GM12878 (cell line): ENCODE measurements at regions not wholly inside any gene's neighbourhood (a gene's known extent, or its start where the extent isn't known, plus 50 kb on each side); places are given as distances from the start of the nearest gene placed in this dataset.

Experiments used
- ATAC-seq: fragments of 200-7000 bp; cut with Tn5 transposase; 3 replicates; pipeline ENCODE4 v1.9.1; 2020; ENCODE audit warnings: mild to moderate bottlenecking, moderate library complexity
- BruUV-seq: library from RNA; stranded (reverse); fragments of 400-500 nt; replicated peaks from 2 replicates; lab custom pipeline; 2021; lab: Mats Ljungman, UMichigan
- CTCF ChIA-PET: fragments of 300-600 bp; sonication (Branson Sonifier 250); formaldehyde crosslinking; extraction: SDS; loops from one replicate; lab custom pipeline; 2021; ENCODE audit warnings: inconsistent platforms; lab: Yijun Ruan, JAX
- POLR2A ChIA-PET: fragments of 350-600 bp; formaldehyde crosslinking; extraction: SDS; loops from one replicate; lab custom pipeline; 2021; ENCODE audit warnings: inconsistent platforms; lab: Charles Lee
- RAD21 ChIA-PET: fragments of 300-600 bp; sonication (Branson Sonifier 250); formaldehyde crosslinking; loops from one replicate; lab custom pipeline; 2023; ENCODE audit warnings: antibody characterized with exemption; ENCODE audit not compliant: unreplicated experiment; lab: Charles Lee
- SMC1A ChIA-PET: fragments of 300-600 bp; sonication (Branson Sonifier 250); formaldehyde crosslinking; loops from one replicate; lab custom pipeline; 2023; ENCODE audit not compliant: unreplicated experiment, uncharacterized antibody; lab: Charles Lee
- DNase-seq: peaks from one replicate; pipeline ENCODE4 v3.0.0-alpha.2; 2011; ENCODE audit warnings: low read depth, low spot score
- FAIRE-seq: peaks from 3 replicates; lab custom pipeline; 2011; peaks lifted over from hg19 to GRCh38; lab: Jason Lieb, UNC
- H2AFZ ChIP-seq: 2 replicates; pipeline ENCODE4 v1.6.0; 2011; ENCODE audit warnings: low read depth, low read length, control low read depth; ENCODE audit not compliant: control insufficient read depth
- H3K27ac ChIP-seq: 2 replicates; pipeline ENCODE4 v1.5.1; 2011; ENCODE audit warnings: control low read depth; ENCODE audit not compliant: control insufficient read depth, insufficient read depth
- H3K27me3 ChIP-seq, 2 experiments: replicated peaks in 1 of 2; 2 replicates each; pipeline versions ENCODE4 v1.6.0 to v1.6.1; 2011; ENCODE audit warnings: low read length in 1 of 2; ENCODE audit not compliant: control insufficient read depth in 2 of 2, insufficient read depth in 2 of 2
- H3K36me3 ChIP-seq, 2 experiments: 2 replicates each; pipeline ENCODE4 v1.5.1; 2011; ENCODE audit warnings: low read length in 1 of 2; ENCODE audit not compliant: control insufficient read depth in 2 of 2, insufficient read depth in 2 of 2
- H3K4me1 ChIP-seq: 2 replicates; pipeline ENCODE4 v1.6.1; 2011; ENCODE audit warnings: mild to moderate bottlenecking, low read length, moderate library complexity, mixed read lengths; ENCODE audit not compliant: control insufficient read depth, insufficient read depth
- H3K4me2 ChIP-seq: 2 replicates; pipeline ENCODE4 v1.6.0; 2011; ENCODE audit warnings: control low read depth; ENCODE audit not compliant: control insufficient read depth, insufficient read depth
- H3K4me3 ChIP-seq: fragments of 200-600 bp; sonication (generic); 2 replicates; pipeline ENCODE4 v1.5.1; 2016
- H3K79me2 ChIP-seq: 2 replicates; pipeline ENCODE4 v1.6.0; 2011; ENCODE audit warnings: low read length; ENCODE audit not compliant: control insufficient read depth, insufficient read depth
- H3K9ac ChIP-seq: 2 replicates; pipeline ENCODE4 v1.8.0; 2011; ENCODE audit warnings: low read length, control low read depth, mixed read lengths; ENCODE audit not compliant: control insufficient read depth, insufficient read depth
- H3K9me3 ChIP-seq: replicated peaks from 3 replicates; pipeline ENCODE4 v1.5.1; 2011; ENCODE audit warnings: mild to moderate bottlenecking, low read length; ENCODE audit not compliant: control insufficient read depth, insufficient read depth
- H4K20me1 ChIP-seq: 2 replicates; pipeline ENCODE4 v1.6.0; 2011; ENCODE audit not compliant: control insufficient read depth, insufficient read depth
- EGR1 ChIP-seq, 2 experiments: IDR thresholded peaks; 1 replicate in 1 of 2; 2 replicates in 1 of 2; pipeline ENCODE4 v1.6.1; 2011 to 2012; ENCODE audit warnings: low read depth in 2 of 2, low read length in 2 of 2, borderline replicate concordance in 1 of 2, mild to moderate bottlenecking in 1 of 2, moderate library complexity in 1 of 2
- EP300 ChIP-seq, 2 experiments: fragments of 150-350 bp in 1 of 2; IDR thresholded peaks; 2 replicates each; pipeline ENCODE4 v1.6.1; 2011 to 2012; ENCODE audit warnings: low read depth in 2 of 2, low read length in 2 of 2, borderline replicate concordance in 1 of 2, improper control_type of control experiment in 1 of 2, inconsistent platforms in 1 of 2; ENCODE audit not compliant: control insufficient read depth in 1 of 2
- FOXK2 ChIP-seq: fragments of 450-650 bp; IDR thresholded peaks from 2 replicates; pipeline ENCODE4 v1.6.1; 2017; ENCODE audit warnings: mild to moderate bottlenecking, moderate library complexity
- FOXM1 ChIP-seq: IDR thresholded peaks from 2 replicates; pipeline ENCODE4 v1.6.1; 2012; ENCODE audit warnings: low read depth, mild to moderate bottlenecking, inconsistent platforms, low read length, moderate library complexity
- HDGF ChIP-seq: fragments of 450-650 bp; IDR thresholded peaks from 2 replicates; pipeline ENCODE4 v1.6.1; 2016; ENCODE audit warnings: antibody characterized with exemption
- MEF2B ChIP-seq: fragments of 450-650 bp; IDR thresholded peaks from 2 replicates; pipeline ENCODE4 v1.6.1; 2018; ENCODE audit warnings: mild to moderate bottlenecking, moderate library complexity; ENCODE audit not compliant: partially characterized antibody, poor library complexity, severe bottlenecking
- MXI1 ChIP-seq: fragments of 150-350 bp; IDR thresholded peaks from 2 replicates; pipeline ENCODE4 v1.6.1; 2011; ENCODE audit warnings: low read depth, mild to moderate bottlenecking, inconsistent platforms, low read length, improper control_type of control experiment
- PAX5 ChIP-seq: IDR thresholded peaks from 2 replicates; pipeline ENCODE4 v1.6.1; 2011; ENCODE audit warnings: low read depth, low read length, borderline replicate concordance
- SP1 ChIP-seq: IDR thresholded peaks from one replicate; pipeline ENCODE4 v1.6.1; 2011; ENCODE audit warnings: low read depth, low read length
- ZNF207 ChIP-seq: fragments of 450-650 bp; IDR thresholded peaks from 2 replicates; pipeline ENCODE4 v1.6.1; 2014; ENCODE audit warnings: antibody characterized with exemption, mild to moderate bottlenecking, borderline replicate concordance
- WGBS: methylation state at CpG from one replicate; pipeline ENCODE4 v1.1.6; 2016; ENCODE audit warnings: low lambda C conversion rate; ENCODE audit not compliant: insufficient replicate concordance, insufficient coverage; ENCODE audit errors: missing lambda C conversion rate; 5-methylcytosine and 5-hydroxymethylcytosine counted together
- in situ Hi-C: fragments of 300-500 bp; cut with MboI; formaldehyde crosslinking; loops from 9 replicates; pipeline ENCODE4 v1.14.3; 2018; ENCODE audit warnings: mixed read lengths
- intact Hi-C: fragments of 100-400 bp; cut with micrococcal nuclease; formaldehyde crosslinking; loops from one replicate; pipeline ENCODE4 v1.14.2; 2022; ENCODE audit not compliant: unreplicated experiment
- TF ChIP-seq, protein P1 (sequence below): IDR thresholded peaks from 2 replicates; pipeline ENCODE4 v1.6.1; 2011; ENCODE audit warnings: borderline replicate concordance, low read depth, mild to moderate bottlenecking, moderate library complexity, mixed read lengths, low read length; ENCODE audit not compliant: insufficient read depth; ENCODE audit errors: extremely low read length
- TF ChIP-seq, protein P2 (sequence below), 3 experiments: IDR thresholded peaks in 2 of 3; conservative IDR thresholded peaks in 1 of 3; 2 replicates each; pipeline ENCODE4 v1.5.1; 2011; ENCODE audit warnings: low read depth in 3 of 3, low read length in 3 of 3, mild to moderate bottlenecking in 3 of 3, control low read depth in 2 of 3, moderate library complexity in 2 of 3, inconsistent platforms in 1 of 3, mixed read lengths in 1 of 3; ENCODE audit not compliant: control insufficient read depth in 2 of 3, insufficient read depth in 1 of 3; ENCODE audit errors: extremely low read depth in 1 of 3
- TF ChIP-seq, protein P3 (sequence below): fragments of 450-650 bp; formaldehyde crosslinking; IDR thresholded peaks from 2 replicates; pipeline ENCODE4 v1.4.0; 2020; ENCODE audit warnings: mild to moderate bottlenecking, moderate library complexity
- TF ChIP-seq, protein P4 (sequence below): fragments of 150-350 bp; IDR thresholded peaks from 2 replicates; pipeline ENCODE4 v1.6.1; 2016; ENCODE audit warnings: low read depth, low read length

DNA sequence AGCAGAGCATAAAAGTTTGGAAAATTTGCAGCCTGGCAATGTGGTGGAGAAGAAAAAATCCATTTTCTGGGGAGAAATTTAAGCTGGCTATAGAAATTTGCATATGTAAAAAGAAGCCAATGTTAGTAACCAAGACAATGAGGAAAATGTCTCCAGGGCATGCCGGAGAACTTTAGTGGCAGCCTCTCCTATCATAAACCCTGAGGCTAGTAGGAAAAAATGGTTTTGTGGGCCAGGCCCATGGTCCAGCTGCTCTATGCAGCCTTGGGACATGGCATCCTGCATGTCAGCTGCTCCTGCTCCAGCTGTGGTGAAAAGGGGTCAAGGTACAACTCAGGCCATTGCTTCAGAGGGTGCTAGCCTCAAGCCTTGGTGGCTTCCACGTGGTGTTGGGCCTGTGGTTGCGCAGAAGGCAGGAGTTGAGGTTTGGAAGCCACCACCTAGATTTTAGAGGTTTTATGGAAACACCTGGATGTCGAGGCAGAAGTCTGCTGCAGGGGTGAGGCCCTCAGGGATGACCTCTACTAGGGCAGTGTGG is 101.8 kb upstream of the SYNCRIP start:
- intact Hi-C loops, result no loop called here
- ChIA-PET RAD21 (no interaction called here), CTCF (interaction anchor here (0.5 kb wide), 1 partner anchor 414 kb away, joined by 3 read pairs; no protein-coding TSS in a partner anchor), SMC1A (no interaction called here), POLR2A (no interaction called here)
- no peaks in the 10 kb centered on the region for H3K4me1 ChIP-seq
- no peaks in the 10 kb centered on the region for H3K79me2 ChIP-seq
- H3K27me3 ChIP-seq, result no peaks in the 10 kb centered on the region
- in situ Hi-C loops, result no loop called here
- no peak overlapping the region for H3K9ac ChIP-seq
- no peak overlapping the region for H3K4me3 ChIP-seq
- DNase-seq (no peak), FAIRE-seq (no peak), ATAC-seq (no peak)
- no peaks in the 10 kb centered on the region for H4K20me1 ChIP-seq
- H3K9me3 ChIP-seq, result no peaks in the 10 kb centered on the region
- no peak overlapping the region for H3K27ac ChIP-seq
- BruUV-seq, result no TSS peak
- no peak overlapping the region for H2AFZ ChIP-seq
- WGBS, result 21% methylated on average over 4 of the region's 4 CpGs
- H3K4me2 ChIP-seq, result no peak overlapping the region
- no peaks in the 10 kb centered on the region for H3K36me3 ChIP-seq
- TF ChIP-seq, protein P1, sequence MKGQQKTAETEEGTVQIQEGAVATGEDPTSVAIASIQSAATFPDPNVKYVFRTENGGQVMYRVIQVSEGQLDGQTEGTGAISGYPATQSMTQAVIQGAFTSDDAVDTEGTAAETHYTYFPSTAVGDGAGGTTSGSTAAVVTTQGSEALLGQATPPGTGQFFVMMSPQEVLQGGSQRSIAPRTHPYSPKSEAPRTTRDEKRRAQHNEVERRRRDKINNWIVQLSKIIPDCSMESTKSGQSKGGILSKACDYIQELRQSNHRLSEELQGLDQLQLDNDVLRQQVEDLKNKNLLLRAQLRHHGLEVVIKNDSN, result no peak
- TF ChIP-seq ZNF207 (no peak), MEF2B (no peak), EP300 (IDR thresholded peaks at IDR 0.05; ENCODE audit: borderline replicate concordance in 1 of 2, control insufficient read depth in 1 of 2, low read depth in 2 of 2, low read length in 2 of 2) (no peak), SP1 (no peak), FOXK2 (no peak), MXI1 (no peak), EGR1 (IDR thresholded peaks at IDR 0.05; ENCODE audit: borderline replicate concordance in 1 of 2, low read depth in 2 of 2, low read length in 2 of 2) (no peak), FOXM1 (no peak), PAX5 (no peak), HDGF (no peak)
- TF ChIP-seq, protein P2, sequence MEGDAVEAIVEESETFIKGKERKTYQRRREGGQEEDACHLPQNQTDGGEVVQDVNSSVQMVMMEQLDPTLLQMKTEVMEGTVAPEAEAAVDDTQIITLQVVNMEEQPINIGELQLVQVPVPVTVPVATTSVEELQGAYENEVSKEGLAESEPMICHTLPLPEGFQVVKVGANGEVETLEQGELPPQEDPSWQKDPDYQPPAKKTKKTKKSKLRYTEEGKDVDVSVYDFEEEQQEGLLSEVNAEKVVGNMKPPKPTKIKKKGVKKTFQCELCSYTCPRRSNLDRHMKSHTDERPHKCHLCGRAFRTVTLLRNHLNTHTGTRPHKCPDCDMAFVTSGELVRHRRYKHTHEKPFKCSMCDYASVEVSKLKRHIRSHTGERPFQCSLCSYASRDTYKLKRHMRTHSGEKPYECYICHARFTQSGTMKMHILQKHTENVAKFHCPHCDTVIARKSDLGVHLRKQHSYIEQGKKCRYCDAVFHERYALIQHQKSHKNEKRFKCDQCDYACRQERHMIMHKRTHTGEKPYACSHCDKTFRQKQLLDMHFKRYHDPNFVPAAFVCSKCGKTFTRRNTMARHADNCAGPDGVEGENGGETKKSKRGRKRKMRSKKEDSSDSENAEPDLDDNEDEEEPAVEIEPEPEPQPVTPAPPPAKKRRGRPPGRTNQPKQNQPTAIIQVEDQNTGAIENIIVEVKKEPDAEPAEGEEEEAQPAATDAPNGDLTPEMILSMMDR (IDR thresholded peaks at IDR 0.05 in 2 of 3, conservative IDR thresholded peaks at IDR 0.05 in 1 of 3; ENCODE audit: control insufficient read depth in 2 of 3, extremely low read depth in 1 of 3, insufficient read depth in 1 of 3, low read depth in 3 of 3, low read length in 3 of 3), result no peak
- TF ChIP-seq, protein P3, sequence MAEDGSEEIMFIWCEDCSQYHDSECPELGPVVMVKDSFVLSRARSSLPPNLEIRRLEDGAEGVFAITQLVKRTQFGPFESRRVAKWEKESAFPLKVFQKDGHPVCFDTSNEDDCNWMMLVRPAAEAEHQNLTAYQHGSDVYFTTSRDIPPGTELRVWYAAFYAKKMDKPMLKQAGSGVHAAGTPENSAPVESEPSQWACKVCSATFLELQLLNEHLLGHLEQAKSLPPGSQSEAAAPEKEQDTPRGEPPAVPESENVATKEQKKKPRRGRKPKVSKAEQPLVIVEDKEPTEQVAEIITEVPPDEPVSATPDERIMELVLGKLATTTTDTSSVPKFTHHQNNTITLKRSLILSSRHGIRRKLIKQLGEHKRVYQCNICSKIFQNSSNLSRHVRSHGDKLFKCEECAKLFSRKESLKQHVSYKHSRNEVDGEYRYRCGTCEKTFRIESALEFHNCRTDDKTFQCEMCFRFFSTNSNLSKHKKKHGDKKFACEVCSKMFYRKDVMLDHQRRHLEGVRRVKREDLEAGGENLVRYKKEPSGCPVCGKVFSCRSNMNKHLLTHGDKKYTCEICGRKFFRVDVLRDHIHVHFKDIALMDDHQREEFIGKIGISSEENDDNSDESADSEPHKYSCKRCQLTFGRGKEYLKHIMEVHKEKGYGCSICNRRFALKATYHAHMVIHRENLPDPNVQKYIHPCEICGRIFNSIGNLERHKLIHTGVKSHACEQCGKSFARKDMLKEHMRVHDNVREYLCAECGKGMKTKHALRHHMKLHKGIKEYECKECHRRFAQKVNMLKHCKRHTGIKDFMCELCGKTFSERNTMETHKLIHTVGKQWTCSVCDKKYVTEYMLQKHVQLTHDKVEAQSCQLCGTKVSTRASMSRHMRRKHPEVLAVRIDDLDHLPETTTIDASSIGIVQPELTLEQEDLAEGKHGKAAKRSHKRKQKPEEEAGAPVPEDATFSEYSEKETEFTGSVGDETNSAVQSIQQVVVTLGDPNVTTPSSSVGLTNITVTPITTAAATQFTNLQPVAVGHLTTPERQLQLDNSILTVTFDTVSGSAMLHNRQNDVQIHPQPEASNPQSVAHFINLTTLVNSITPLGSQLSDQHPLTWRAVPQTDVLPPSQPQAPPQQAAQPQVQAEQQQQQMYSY (CRISPR knock-in tag), result no peak
- TF ChIP-seq, protein P4, sequence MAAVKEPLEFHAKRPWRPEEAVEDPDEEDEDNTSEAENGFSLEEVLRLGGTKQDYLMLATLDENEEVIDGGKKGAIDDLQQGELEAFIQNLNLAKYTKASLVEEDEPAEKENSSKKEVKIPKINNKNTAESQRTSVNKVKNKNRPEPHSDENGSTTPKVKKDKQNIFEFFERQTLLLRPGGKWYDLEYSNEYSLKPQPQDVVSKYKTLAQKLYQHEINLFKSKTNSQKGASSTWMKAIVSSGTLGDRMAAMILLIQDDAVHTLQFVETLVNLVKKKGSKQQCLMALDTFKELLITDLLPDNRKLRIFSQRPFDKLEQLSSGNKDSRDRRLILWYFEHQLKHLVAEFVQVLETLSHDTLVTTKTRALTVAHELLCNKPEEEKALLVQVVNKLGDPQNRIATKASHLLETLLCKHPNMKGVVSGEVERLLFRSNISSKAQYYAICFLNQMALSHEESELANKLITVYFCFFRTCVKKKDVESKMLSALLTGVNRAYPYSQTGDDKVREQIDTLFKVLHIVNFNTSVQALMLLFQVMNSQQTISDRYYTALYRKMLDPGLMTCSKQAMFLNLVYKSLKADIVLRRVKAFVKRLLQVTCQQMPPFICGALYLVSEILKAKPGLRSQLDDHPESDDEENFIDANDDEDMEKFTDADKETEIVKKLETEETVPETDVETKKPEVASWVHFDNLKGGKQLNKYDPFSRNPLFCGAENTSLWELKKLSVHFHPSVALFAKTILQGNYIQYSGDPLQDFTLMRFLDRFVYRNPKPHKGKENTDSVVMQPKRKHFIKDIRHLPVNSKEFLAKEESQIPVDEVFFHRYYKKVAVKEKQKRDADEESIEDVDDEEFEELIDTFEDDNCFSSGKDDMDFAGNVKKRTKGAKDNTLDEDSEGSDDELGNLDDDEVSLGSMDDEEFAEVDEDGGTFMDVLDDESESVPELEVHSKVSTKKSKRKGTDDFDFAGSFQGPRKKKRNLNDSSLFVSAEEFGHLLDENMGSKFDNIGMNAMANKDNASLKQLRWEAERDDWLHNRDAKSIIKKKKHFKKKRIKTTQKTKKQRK, result no peak
